Endodermal cell (in vitro differentiated cells): ENCODE measurements at regions not wholly inside any gene's neighbourhood (a gene's known extent, or its start where the extent isn't known, plus 50 kb on each side); places are given as distances from the start of the nearest gene placed in this dataset.
"Not testable (repeated sequence)": the region's sequence is repeated elsewhere in the genome, so short reads cannot be mapped to it uniquely, and the experiment has no call there.

Experiments used
- DNase-seq: peaks from one replicate; pipeline ENCODE4 v3.0.0-alpha.2; 2017
- H3K27ac ChIP-seq: 2 replicates; pipeline ENCODE4 v1.5.1; 2013; ENCODE audit warnings: mild to moderate bottlenecking, low read depth, low read length, moderate library complexity
- H3K27me3 ChIP-seq: 2 replicates; pipeline ENCODE4 v1.6.1; 2013; ENCODE audit warnings: mild to moderate bottlenecking, low read length, moderate library complexity; ENCODE audit not compliant: insufficient read depth, control insufficient read depth, poor library complexity, severe bottlenecking
- H3K36me3 ChIP-seq: 2 replicates; pipeline ENCODE4 v1.7.0; 2013; ENCODE audit warnings: mild to moderate bottlenecking, low read length, moderate library complexity; ENCODE audit not compliant: control insufficient read depth, insufficient read depth
- H3K4me1 ChIP-seq: one replicate; pipeline ENCODE4 v1.7.0; 2013; ENCODE audit warnings: low read length; ENCODE audit not compliant: control insufficient read depth, insufficient read depth
- H3K4me3 ChIP-seq: 2 replicates; pipeline ENCODE4 v1.5.1; 2013; ENCODE audit warnings: mild to moderate bottlenecking, low read length, moderate library complexity
- H3K9ac ChIP-seq: 2 replicates; pipeline ENCODE4 v1.6.1; 2013; ENCODE audit warnings: mild to moderate bottlenecking, low read length, moderate library complexity; ENCODE audit not compliant: poor library complexity, severe bottlenecking; ENCODE audit errors: extremely low read depth
- H3K9me3 ChIP-seq: 2 replicates; pipeline ENCODE4 v1.6.1; 2013; ENCODE audit warnings: mild to moderate bottlenecking, low read length, moderate library complexity; ENCODE audit not compliant: control insufficient read depth
- H3K27ac Mint-ChIP-seq: 2 replicates; pipeline ENCODE4 v1.8.0; 2020; ENCODE audit warnings: mixed read lengths
- H3K27me3 Mint-ChIP-seq: 2 replicates; pipeline ENCODE4 v1.8.0; 2021; ENCODE audit warnings: mild to moderate bottlenecking, mixed read lengths; ENCODE audit not compliant: insufficient read depth
- H3K36me3 Mint-ChIP-seq: 2 replicates; pipeline ENCODE4 v1.8.0; 2020; ENCODE audit warnings: low read depth, mixed read lengths
- H3K4me1 Mint-ChIP-seq: 2 replicates; pipeline ENCODE4 v1.8.0; 2020; ENCODE audit warnings: mixed read lengths
- H3K4me3 Mint-ChIP-seq: 2 replicates; pipeline ENCODE4 v1.8.0; 2020; ENCODE audit warnings: mild to moderate bottlenecking, moderate library complexity, mixed read lengths
- H3K9me3 Mint-ChIP-seq: 2 replicates; pipeline ENCODE4 v1.8.0; 2020; ENCODE audit warnings: mild to moderate bottlenecking, mixed read lengths
- WGBS, 2 experiments: methylation state at CpG; one replicate each; pipeline versions ENCODE4 v1.1.5 to v1.1.7; 2013; ENCODE audit warnings: missing lambda C conversion rate in 2 of 2, mixed read lengths in 1 of 2; ENCODE audit not compliant: insufficient coverage in 1 of 2, insufficient read length in 1 of 2; 5-methylcytosine and 5-hydroxymethylcytosine counted together
- TF ChIP-seq, protein P1 (sequence below): fragments of 200-600 bp; sonication (generic); conservative IDR thresholded peaks from 2 replicates; pipeline ENCODE4 v1.5.0; 2021; ENCODE audit warnings: antibody characterized with exemption, mild to moderate bottlenecking

DNA sequence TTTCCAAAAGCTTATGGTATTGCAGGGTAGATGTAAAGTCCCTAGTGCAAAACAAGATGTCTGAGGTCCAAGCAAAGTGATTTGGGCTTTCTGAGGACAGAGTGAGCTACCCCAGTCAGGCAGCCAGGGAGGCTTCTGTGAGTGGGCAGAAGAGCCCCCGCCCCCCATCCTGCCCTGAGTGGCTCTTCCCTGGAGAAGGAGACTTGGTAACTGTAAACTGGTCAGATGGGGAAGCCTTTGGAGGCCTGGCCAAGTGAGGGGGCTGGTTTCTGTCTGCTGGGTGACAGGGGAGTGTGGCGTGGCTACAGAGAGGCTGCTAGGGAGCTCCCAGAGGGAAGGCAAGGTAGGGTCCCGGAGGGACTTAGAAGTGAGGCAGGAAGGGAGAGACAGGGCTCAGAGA, 181.3 kb upstream of the HAAO start:
- Histone ChIP-seq H3K4me1 (no peaks in the 10 kb centered on the region), H3K36me3 (no peaks in the 10 kb centered on the region), H3K4me3 (no peak overlapping the region), H3K27ac (no peak overlapping the region), H3K9ac (no peak overlapping the region), H3K27me3 (no peaks in the 10 kb centered on the region), H3K9me3 (no peaks in the 10 kb centered on the region)
- H3K27me3 Mint-ChIP-seq, result peaks cover 2% of the 10 kb centered on the region
- H3K4me1 Mint-ChIP-seq, result peaks cover 12% of the 10 kb centered on the region
- H3K4me3 Mint-ChIP-seq, result no peak overlapping the region
- H3K9me3 Mint-ChIP-seq, result peaks cover 3% of the 10 kb centered on the region
- no peak overlapping the region for H3K27ac Mint-ChIP-seq
- DNase-seq, result no peak
- TF ChIP-seq, protein P1, sequence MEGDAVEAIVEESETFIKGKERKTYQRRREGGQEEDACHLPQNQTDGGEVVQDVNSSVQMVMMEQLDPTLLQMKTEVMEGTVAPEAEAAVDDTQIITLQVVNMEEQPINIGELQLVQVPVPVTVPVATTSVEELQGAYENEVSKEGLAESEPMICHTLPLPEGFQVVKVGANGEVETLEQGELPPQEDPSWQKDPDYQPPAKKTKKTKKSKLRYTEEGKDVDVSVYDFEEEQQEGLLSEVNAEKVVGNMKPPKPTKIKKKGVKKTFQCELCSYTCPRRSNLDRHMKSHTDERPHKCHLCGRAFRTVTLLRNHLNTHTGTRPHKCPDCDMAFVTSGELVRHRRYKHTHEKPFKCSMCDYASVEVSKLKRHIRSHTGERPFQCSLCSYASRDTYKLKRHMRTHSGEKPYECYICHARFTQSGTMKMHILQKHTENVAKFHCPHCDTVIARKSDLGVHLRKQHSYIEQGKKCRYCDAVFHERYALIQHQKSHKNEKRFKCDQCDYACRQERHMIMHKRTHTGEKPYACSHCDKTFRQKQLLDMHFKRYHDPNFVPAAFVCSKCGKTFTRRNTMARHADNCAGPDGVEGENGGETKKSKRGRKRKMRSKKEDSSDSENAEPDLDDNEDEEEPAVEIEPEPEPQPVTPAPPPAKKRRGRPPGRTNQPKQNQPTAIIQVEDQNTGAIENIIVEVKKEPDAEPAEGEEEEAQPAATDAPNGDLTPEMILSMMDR, result no peak
- H3K36me3 Mint-ChIP-seq, result peaks cover 2% of the 10 kb centered on the region
- 94 to 96% methylated on average over 3 of the region's 3 CpGs for WGBS, 2 experiments

DNA sequence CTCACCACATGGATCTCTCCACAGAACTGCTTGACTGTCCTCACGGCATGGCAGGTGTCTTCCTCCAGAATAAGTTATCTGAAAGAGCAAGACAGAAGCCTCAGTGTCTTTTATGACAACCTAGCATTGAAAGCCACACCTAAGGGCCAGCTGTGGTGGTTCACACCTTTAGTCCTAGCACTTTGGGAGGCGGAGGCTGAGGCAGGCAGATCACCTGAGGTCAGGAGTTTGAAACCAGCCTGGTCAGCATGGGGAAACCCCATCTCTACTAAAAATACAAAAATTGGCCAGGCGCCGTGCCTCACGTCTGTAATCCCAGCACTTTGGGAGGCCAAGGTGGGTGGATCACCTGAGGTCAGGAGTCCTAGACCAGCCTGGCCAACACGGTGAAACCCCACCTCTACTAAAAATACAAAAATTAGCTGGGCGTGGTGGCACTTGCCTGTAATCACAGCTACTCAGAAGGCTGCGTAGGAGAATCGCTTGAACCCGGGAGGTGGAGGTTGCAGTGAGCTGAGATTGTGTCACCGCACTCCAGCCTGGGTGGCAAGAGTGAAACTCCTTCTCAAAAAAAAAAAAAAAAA, 180.6 kb upstream of the HAAO start:
- H3K9me3 Mint-ChIP-seq, H3K36me3 ChIP-seq, H3K9me3 ChIP-seq, H3K4me3 ChIP-seq, H3K9ac ChIP-seq, DNase-seq, H3K4me3 Mint-ChIP-seq, H3K27ac Mint-ChIP-seq, H3K36me3 Mint-ChIP-seq, H3K27ac ChIP-seq, H3K4me1 ChIP-seq, H3K27me3 Mint-ChIP-seq, H3K27me3 ChIP-seq: not testable (repeated sequence)
- H3K4me1 Mint-ChIP-seq, result peaks cover 12% of the 10 kb centered on the region
- 94 to 95% methylated on average over 5 to 11 of the region's 11 CpGs for WGBS, 2 experiments

DNA sequence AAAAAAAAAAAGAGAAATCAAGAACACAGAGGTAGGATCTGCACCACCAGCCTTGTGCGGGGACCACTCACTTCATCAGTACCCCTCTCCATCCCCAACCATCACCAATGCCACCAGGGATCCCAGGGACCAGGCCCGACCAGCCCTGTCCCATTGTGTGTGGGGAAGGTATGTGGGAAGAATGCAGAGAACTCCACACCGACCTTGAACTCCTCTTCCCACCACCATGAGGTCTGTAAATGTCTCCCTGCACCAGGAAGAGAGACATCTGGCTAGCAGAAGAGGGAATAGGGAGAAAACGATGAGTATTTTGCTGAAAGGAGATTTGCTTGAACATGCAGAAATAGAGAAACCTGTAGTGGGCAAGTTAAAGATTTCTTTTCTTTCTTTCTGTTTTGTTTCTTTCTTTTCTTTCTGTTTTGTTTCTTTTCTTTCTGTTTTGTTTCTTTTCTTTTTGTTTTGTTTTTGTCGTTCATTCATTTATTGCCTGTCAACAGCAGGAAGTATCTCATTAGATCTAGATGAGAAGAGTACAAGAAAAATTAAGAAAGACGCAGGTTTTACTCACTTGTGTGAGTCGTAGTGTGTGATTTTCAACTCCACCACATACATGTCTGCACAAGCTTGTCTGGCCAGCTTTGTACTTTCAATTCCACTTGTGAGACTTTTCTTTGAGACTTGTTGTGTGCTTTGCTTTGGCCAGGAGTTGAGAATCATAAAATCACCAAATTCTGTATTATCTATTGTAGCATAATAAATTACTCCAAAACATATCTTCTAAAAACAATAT, 179.8 kb upstream of the HAAO start:
- WGBS, 2 experiments, result 70 to 100% methylated on average over 2 to 4 of the region's 7 CpGs
- TF ChIP-seq, protein P1, result no peak
- Histone ChIP-seq H3K9me3 (no peaks in the 10 kb centered on the region), H3K4me1 (no peaks in the 10 kb centered on the region), H3K27ac (no peak overlapping the region), H3K36me3 (no peaks in the 10 kb centered on the region), H3K9ac (no peak overlapping the region), H3K4me3 (no peak overlapping the region), H3K27me3 (no peaks in the 10 kb centered on the region)
- Mint-ChIP-seq H3K4me3 (no peak overlapping the region), H3K9me3 (peaks cover 3% of the 10 kb centered on the region), H3K27me3 (peaks cover 2% of the 10 kb centered on the region), H3K4me1 (peaks cover 5% of the 10 kb centered on the region), H3K36me3 (peaks cover 2% of the 10 kb centered on the region), H3K27ac (no peak overlapping the region)
- peak; percentile 60 for DNase-seq
